SJCRH30 (cell line): ENCODE measurements at regions not wholly inside any gene's neighbourhood (a gene's known extent, or its start where the extent isn't known, plus 50 kb on each side); places are given as distances from the start of the nearest gene placed in this dataset.

Experiments used
- DNase-seq, 2 experiments: peaks; one replicate each; pipeline ENCODE4 v3.0.0-alpha.2; 2015 to 2020
- H3K27ac ChIP-seq: fragments of 250-450 bp; sonication (Bioruptor Pico); 2 replicates; pipeline ENCODE4 v1.5.1; 2020; ENCODE audit warnings: mild to moderate bottlenecking, moderate library complexity
- H3K27me3 ChIP-seq: fragments of 250-450 bp; sonication (Bioruptor Pico); 2 replicates; pipeline ENCODE4 v1.5.1; 2020; ENCODE audit warnings: mild to moderate bottlenecking, moderate library complexity
- H3K36me3 ChIP-seq: fragments of 250-450 bp; sonication (Bioruptor Pico); 2 replicates; pipeline ENCODE4 v1.5.1; 2020; ENCODE audit warnings: mild to moderate bottlenecking, moderate library complexity
- H3K4me1 ChIP-seq: fragments of 250-450 bp; sonication (Bioruptor Pico); 2 replicates; pipeline ENCODE4 v1.5.1; 2020; ENCODE audit warnings: mild to moderate bottlenecking, moderate library complexity
- H3K4me3 ChIP-seq: fragments of 250-450 bp; sonication (Bioruptor Pico); 2 replicates; pipeline ENCODE4 v1.5.1; 2020; ENCODE audit warnings: mild to moderate bottlenecking, moderate library complexity
- H3K9me3 ChIP-seq: fragments of 250-450 bp; sonication (Bioruptor Pico); replicated peaks from 2 replicates; pipeline ENCODE4 v1.5.1; 2020; ENCODE audit warnings: mild to moderate bottlenecking, moderate library complexity

DNA sequence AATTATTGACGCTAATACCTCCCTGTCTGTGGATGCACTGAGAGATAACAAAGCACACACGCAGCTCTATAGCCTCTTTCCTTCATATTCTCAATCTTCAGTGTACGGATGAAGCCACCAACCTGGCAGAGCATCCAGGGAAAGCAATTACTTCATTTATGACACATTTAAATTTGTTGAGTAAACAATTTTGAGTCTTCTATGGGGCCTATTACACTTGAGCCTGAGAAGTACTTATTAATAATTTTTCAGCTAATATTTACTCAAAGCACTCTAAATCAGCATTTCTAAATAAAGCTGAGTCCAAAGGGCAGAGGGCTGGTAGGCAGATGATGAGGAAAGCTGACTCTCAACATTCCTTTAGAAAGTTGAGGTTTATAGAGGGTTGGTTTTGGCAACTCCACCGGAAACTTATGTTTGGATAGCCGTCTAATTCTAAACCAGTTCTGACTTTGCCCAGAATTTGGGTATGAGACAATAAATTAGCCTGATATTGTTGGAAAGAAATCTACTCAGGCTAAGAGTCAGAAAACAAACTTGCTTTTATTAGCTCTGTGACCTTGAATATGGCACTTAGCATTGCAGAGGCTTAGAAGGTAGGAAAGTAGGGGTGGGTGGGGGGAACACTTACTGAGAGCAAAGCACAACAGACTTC, 643.5 kb downstream of the CDH11 start:
- H3K4me3 ChIP-seq, result no peak overlapping the region
- DNase-seq, result peak in 1 of 2 experiments; percentile 20
- no peak overlapping the region for H3K27ac ChIP-seq
- no peaks in the 10 kb centered on the region for H3K36me3 ChIP-seq
- peaks cover 15% of the 10 kb centered on the region for H3K4me1 ChIP-seq
- H3K27me3 ChIP-seq, result no peaks in the 10 kb centered on the region
- no peaks in the 10 kb centered on the region for H3K9me3 ChIP-seq

DNA sequence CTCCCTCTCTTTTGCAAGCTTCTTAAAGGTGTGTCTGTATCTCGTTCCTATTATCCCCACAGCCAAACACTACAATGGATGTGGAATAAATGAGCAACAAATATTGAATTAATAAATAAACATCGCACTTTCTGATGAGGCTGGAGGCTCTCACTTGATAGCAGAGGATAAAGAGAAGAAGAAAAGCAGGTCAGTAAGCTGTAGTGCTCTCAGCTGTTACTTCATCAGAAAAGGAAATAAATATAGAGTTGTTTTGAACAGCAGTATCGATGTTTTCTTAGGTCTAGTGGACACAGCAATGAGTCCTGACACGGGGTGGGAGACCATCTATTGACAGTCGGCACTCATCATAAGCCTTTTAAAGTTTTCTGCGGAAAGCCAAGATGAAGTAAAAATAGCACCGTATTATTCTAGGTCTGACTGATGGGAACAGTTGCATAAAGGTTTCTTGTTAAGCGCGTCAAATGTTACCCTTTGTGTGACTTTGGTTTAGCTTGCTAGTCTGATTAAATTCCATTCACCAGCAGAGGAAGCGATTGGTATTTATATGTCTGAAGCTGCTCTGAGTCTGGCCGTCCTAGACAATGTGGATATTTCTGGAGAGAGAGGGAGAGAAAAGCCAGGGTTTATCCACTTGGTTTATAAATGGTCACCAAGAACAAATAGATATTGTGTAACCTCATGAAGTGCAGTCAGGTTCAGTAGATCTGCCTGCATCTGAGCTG, 646.1 kb downstream of the CDH11 start:
- no peaks in the 10 kb centered on the region for H3K36me3 ChIP-seq
- H3K4me1 ChIP-seq, result peaks cover 18% of the 10 kb centered on the region
- DNase-seq, result peak; percentile 75 to 97
- no peaks in the 10 kb centered on the region for H3K9me3 ChIP-seq
- peak overlapping the region; percentile 79 for H3K27ac ChIP-seq
- peak overlapping the region; percentile 45 for H3K4me3 ChIP-seq
- no peaks in the 10 kb centered on the region for H3K27me3 ChIP-seq

DNA sequence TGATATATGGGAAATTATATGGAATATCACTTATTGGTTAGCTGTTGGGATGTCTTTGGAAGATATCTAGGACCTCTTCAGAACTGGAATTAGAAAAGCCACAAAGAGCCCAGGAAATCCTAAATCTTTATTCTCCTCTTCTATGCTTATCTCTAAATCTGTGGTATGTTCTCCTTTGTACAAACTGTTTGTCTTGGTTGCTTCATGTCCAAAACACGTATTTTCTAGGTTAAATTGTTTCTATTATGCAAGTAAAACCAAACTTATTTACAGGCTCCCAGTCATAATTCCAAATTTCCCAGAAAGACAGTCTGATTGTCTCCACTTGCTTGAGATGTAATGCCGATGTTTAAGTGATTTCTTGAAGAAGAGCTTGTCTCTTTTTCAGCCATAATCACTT, 650.9 kb downstream of the CDH11 start:
- no peaks in the 10 kb centered on the region for H3K36me3 ChIP-seq
- DNase-seq, result no peak
- H3K9me3 ChIP-seq, result 0 out of 2 replicates have a peak, but pooled peaks cover 5% of the 10 kb centered on the region
- H3K27ac ChIP-seq, result no peak overlapping the region
- H3K27me3 ChIP-seq, result no peaks in the 10 kb centered on the region
- H3K4me1 ChIP-seq, result peaks cover 13% of the 10 kb centered on the region
- H3K4me3 ChIP-seq, result no peak overlapping the region

DNA sequence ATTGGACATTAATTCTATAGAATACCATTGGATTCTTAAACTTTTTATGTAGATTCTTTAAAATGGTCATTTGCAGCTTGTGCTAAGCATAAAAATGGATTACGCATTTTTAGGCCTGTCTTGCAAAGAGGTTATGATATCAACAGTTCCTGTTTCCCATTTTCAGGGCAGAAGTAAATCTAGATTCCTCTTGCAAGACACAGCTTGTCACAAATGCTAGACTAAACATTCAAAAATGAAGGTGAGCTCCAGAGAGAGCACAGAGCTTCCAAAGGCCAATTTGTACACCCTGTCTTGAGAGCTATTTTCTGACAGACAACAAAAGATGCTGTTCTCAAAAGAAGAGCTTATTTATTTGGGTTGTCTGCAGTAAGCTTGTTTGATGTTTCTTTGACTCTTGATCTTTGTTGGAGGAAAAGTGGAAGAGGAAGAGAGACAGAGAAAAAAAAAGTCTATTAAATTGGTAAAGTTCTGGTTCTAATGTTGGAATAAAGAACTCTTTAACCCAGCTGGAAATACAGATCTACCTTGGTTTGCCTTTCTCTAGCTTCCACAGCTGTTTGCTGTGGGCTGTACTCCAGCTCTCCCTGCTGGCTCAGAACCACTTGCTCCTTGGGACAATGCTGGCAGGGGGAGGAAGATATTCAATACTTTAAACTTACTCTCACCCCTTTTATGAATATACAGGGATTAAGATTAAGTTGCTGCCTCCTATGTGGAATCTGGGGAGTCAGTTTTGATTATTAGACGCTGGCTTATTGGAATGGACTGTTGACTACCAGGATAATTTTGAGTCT, 651.8 kb downstream of the CDH11 start:
- H3K4me1 ChIP-seq, result peaks cover 13% of the 10 kb centered on the region
- no peak overlapping the region for H3K27ac ChIP-seq
- H3K27me3 ChIP-seq, result no peaks in the 10 kb centered on the region
- peak; percentile 50 to 75 for DNase-seq
- no peaks in the 10 kb centered on the region for H3K36me3 ChIP-seq
- no peak overlapping the region for H3K4me3 ChIP-seq
- H3K9me3 ChIP-seq, result 0 out of 2 replicates have a peak, but pooled peaks cover 5% of the 10 kb centered on the region

DNA sequence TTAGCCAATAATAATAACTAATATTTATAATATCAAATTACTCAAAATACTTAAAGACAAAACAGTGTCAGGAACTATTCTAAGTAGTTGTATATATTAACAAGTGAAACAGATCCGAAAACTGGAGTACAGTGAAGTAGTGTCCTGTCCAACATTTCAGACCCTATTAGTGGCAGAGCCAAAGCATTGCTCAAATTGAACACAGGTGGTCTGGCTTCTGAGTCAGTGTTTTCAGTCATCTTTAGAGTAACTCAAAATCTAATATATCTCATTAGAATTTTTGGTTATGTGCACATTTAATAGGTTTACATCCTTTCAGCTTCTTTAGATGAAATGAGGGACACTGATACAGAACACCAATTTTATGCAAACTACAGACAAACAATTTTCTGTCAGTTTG, 652.5 kb downstream of the CDH11 start:
- no peaks in the 10 kb centered on the region for H3K36me3 ChIP-seq

DNA sequence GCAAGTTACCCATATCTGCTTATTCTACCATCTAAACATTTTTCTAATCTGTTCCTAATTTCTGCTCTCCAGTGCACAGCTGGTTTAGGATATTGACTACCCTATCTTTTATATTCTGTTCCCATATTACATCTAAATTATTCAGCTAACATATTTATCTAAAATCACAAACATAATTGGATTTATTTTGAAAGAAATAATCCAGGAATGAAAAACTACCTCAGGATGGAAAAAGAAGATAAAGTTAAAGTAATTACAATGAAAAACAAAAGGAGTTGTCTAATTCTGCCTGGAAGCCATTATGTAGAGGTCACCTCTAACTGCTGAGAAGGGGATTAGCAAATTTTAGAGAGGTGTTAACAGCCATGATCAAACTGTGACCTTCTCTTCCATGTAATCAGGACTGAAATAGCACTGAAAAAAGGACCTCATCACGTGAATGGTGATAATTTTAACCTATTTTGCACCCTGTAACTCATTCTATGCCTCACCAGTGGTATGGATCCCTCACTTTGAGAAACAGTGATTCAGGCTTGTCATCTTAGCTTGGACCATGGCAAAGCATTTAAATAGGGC, 653.3 kb downstream of the CDH11 start:
- DNase-seq, result no peak
- H3K27me3 ChIP-seq, result no peaks in the 10 kb centered on the region
- H3K36me3 ChIP-seq, result no peaks in the 10 kb centered on the region
- peaks cover 13% of the 10 kb centered on the region for H3K4me1 ChIP-seq
- H3K27ac ChIP-seq, result no peak overlapping the region
- H3K4me3 ChIP-seq, result no peak overlapping the region
- H3K9me3 ChIP-seq, result 0 out of 2 replicates have a peak, but pooled peaks cover 5% of the 10 kb centered on the region

More for the DNA sequence above, 652.5 kb downstream of the CDH11 start:
- Histone ChIP-seq H3K27me3 (no peaks in the 10 kb centered on the region), H3K9me3 (0 out of 2 replicates have a peak, but pooled peaks cover 5% of the 10 kb centered on the region), H3K27ac (no peak overlapping the region), H3K4me3 (no peak overlapping the region), H3K4me1 (peaks cover 13% of the 10 kb centered on the region)
- DNase-seq, result no peak

DNA sequence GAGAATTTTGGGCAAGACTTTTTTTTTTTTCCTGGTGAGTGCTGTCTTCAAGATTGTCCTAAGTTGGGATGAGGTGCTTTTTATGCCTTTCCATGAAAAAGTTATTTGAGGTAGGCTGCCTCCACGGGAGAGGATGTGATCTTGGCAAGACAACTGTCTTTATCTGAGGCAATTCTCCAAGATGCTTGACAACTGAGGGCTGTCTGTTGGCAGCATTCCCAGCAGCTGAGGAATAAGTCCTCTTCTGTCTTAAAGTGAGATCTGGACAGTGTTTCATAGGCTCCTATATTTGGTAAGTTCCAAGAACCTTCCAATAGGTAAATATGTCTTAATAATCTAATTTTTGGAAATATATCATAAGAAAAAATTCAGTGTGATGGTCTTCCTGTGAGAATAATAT, 662.0 kb downstream of the CDH11 start:
- peak; percentile 7 to 26 for DNase-seq
- H3K27me3 ChIP-seq, result no peaks in the 10 kb centered on the region
- no peaks in the 10 kb centered on the region; the same call in 1 of the 2 replicates for H3K9me3 ChIP-seq
- no peak overlapping the region for H3K4me3 ChIP-seq
- no peaks in the 10 kb centered on the region for H3K36me3 ChIP-seq
- H3K4me1 ChIP-seq, result no peaks in the 10 kb centered on the region
- no peak overlapping the region for H3K27ac ChIP-seq

DNA sequence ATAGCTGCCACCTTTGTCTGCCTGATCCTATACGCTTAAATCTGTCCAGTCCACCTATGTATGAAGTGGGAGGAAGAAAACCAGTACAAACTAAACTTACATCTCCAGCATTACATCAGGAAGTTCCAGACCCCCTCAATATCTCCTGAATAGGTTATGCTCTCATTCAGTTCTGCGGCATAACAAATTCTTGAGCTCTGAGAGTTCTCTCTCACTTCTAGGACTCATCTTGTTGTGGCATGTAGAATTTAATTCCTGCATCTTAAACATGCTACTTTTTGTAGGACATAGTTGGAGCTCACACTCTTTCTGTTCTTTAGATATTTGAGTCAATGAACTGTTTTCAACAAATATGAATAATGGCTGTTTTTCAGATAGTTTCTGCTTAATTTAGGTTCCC, 662.5 kb downstream of the CDH11 start:
- DNase-seq, result no peak
- H3K9me3 ChIP-seq, result no peaks in the 10 kb centered on the region; the same call in 1 of the 2 replicates
- H3K4me3 ChIP-seq, result no peak overlapping the region

DNA sequence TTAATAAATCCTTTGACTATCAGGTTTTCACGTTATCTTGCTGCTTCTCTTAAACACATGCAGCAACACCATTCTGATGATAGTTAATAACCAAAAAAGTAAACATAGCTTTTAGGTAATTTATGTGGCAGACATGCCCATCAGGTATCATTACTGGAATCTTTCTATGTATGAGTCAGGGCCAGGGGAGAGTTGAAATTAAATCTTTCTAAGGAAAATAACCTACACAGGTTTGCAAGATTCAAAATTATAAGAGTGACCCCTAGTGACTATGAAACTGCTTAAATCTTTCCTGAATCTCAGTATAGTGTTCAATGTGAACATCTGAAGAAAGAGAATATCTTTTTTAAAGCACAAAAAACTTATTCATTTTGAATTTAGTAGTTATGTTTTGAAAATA, 666.6 kb downstream of the CDH11 start:
- no peak for DNase-seq

More for the DNA sequence above, 662.5 kb downstream of the CDH11 start:
- Histone ChIP-seq H3K4me1 (no peaks in the 10 kb centered on the region), H3K27ac (no peak overlapping the region), H3K27me3 (no peaks in the 10 kb centered on the region), H3K36me3 (no peaks in the 10 kb centered on the region)

DNA sequence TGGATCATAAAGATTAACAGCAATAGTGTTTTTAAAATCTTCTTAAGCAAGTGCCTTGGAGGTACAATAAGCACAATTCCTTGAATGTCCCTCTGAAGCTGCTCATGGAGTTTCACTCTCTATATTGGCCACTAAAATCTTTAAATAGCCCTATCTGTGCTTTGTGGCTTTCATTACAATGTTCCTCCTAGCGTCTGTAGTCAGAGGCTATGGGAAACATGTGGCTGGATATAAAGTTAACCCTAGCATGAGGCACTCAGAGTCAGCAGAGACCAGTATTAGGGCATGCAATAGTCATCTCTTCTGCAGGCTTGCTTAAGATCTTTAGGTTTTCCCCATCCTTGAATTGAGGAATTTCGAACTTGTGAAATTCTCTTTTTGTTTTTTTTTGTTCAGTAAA, 668.2 kb downstream of the CDH11 start:
- Histone ChIP-seq H3K36me3 (no peaks in the 10 kb centered on the region), H3K4me1 (no peaks in the 10 kb centered on the region), H3K9me3 (no peaks in the 10 kb centered on the region), H3K27ac (no peak overlapping the region), H3K27me3 (no peaks in the 10 kb centered on the region), H3K4me3 (no peak overlapping the region)
- DNase-seq, result no peak

More for the DNA sequence above, 666.6 kb downstream of the CDH11 start:
- Histone ChIP-seq H3K4me3 (no peak overlapping the region), H3K36me3 (no peaks in the 10 kb centered on the region), H3K27me3 (no peaks in the 10 kb centered on the region), H3K27ac (no peak overlapping the region), H3K4me1 (no peaks in the 10 kb centered on the region), H3K9me3 (no peaks in the 10 kb centered on the region)

DNA sequence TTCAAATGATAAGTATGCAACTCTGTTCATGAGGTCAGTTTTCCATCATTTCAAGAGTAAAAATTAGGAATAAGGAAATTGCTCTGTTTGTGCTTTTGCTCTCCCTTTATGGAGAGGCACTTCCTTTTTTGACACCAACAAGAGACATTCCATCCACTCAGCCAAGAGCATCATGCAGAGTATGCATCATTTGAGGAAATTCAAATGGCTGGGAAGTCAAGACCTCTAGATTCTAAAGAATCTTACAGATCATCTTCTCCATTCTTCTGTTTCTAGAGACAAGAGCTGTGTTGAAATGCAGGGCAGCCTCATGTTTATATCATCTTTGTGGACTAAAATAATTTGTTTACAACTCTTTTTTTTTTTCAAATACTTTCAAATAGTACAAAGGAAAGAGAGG, 669.4 kb downstream of the CDH11 start:
- H3K27me3 ChIP-seq, result no peaks in the 10 kb centered on the region

DNA sequence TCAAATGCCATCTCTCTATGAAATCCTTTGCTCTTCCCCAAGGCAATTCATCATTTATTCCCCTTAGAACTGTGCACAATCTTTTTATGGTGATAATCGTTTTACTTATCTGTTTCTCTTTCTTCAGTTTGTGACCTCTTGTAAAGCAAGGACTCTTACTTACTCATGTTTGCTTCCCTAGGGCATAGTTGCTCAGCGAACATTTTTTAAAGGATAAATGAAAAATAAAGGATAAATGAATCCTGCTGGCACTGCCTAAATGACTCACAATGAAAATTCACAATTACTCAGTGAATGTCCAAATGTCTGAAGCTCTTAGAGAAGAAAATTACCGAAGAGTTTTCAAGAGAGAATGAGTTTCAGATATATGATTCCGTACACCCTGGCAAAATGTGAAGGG, 671.7 kb downstream of the CDH11 start:
- no peak overlapping the region for H3K4me3 ChIP-seq
- no peaks in the 10 kb centered on the region for H3K9me3 ChIP-seq
- no peak overlapping the region for H3K27ac ChIP-seq
- H3K36me3 ChIP-seq, result no peaks in the 10 kb centered on the region
- no peaks in the 10 kb centered on the region for H3K27me3 ChIP-seq
- H3K4me1 ChIP-seq, result no peaks in the 10 kb centered on the region
- DNase-seq, result no peak

More for the DNA sequence above, 669.4 kb downstream of the CDH11 start:
- DNase-seq, result no peak
- no peak overlapping the region for H3K4me3 ChIP-seq
- no peaks in the 10 kb centered on the region for H3K4me1 ChIP-seq
- H3K27ac ChIP-seq, result no peak overlapping the region
- no peaks in the 10 kb centered on the region for H3K36me3 ChIP-seq
- no peaks in the 10 kb centered on the region for H3K9me3 ChIP-seq

DNA sequence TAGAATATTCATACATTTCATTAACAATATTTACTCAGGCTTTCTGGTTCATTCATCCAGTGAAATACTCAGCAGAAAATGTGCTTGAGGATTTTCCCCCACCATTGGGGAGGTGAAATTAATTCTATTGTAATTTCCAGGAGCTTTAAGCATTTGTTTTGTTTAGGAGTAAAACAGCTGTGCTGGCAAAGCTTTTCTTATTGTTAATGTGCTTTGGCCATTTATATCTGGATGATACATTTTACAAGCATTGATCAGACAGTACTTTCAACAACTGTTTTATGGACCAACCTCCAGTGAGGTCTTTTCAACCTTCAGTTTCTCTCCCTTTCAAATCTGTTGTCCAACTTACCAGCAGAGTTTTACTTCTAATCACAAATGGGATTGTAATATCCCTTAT, 672.4 kb downstream of the CDH11 start:
- no peaks in the 10 kb centered on the region for H3K27me3 ChIP-seq
- H3K9me3 ChIP-seq, result no peaks in the 10 kb centered on the region
- H3K36me3 ChIP-seq, result no peaks in the 10 kb centered on the region
- no peaks in the 10 kb centered on the region for H3K4me1 ChIP-seq
- DNase-seq, result no peak
- no peak overlapping the region for H3K4me3 ChIP-seq
- no peak overlapping the region for H3K27ac ChIP-seq

DNA sequence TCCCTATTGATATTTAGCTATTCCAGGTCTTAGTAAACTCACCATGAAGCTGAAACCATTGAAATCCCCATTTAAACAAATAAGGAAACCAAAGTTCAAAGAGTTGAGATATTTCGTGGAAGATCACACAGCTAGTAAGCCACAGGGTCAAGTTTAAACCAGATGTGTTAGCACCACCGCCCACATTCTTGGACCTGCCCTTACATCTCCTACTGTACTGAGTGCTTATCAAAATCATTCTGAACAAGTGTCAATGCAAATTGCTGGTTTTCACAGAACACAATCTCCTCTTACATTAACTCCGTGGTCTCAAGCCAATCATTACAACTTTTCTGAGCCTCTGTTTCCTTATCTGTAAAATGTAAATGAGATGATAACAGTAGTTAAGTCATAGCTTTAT, 676.2 kb downstream of the CDH11 start:
- H3K36me3 ChIP-seq, result no peaks in the 10 kb centered on the region
- no peak overlapping the region for H3K4me3 ChIP-seq
- H3K9me3 ChIP-seq, result no peaks in the 10 kb centered on the region
- DNase-seq, result no peak
- H3K27ac ChIP-seq, result no peak overlapping the region
- H3K27me3 ChIP-seq, result no peaks in the 10 kb centered on the region
- H3K4me1 ChIP-seq, result peaks cover 5% of the 10 kb centered on the region

DNA sequence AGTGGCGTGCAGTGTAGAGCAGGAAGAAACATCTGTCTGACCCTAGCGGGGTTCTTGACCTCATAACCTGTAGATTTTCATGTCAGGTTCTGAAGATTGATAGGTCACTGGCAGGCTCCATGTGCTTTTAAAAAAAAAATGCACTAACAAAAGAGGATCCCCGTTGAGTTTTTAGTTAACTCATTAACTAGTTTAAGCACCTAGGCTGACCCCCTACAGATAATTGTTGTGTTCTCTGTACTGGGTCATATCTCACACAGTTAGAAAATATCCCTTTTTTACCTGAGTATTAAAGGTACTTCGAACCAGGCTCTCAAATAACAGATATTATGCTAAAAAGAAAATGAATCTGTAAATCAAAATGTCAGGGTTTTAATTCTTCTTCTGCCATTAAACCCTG, 676.6 kb downstream of the CDH11 start:
- no peak overlapping the region for H3K27ac ChIP-seq
- DNase-seq, result no peak
- no peaks in the 10 kb centered on the region for H3K27me3 ChIP-seq
- H3K4me3 ChIP-seq, result no peak overlapping the region
- H3K9me3 ChIP-seq, result no peaks in the 10 kb centered on the region
- peaks cover 9% of the 10 kb centered on the region for H3K4me1 ChIP-seq
- no peaks in the 10 kb centered on the region for H3K36me3 ChIP-seq
